ENCODE measurements at regions not wholly inside any gene's neighbourhood (a gene's known extent, or its start where the extent isn't known, plus 50 kb on each side); places are given as distances from the start of the nearest gene placed in this dataset.

DNA sequence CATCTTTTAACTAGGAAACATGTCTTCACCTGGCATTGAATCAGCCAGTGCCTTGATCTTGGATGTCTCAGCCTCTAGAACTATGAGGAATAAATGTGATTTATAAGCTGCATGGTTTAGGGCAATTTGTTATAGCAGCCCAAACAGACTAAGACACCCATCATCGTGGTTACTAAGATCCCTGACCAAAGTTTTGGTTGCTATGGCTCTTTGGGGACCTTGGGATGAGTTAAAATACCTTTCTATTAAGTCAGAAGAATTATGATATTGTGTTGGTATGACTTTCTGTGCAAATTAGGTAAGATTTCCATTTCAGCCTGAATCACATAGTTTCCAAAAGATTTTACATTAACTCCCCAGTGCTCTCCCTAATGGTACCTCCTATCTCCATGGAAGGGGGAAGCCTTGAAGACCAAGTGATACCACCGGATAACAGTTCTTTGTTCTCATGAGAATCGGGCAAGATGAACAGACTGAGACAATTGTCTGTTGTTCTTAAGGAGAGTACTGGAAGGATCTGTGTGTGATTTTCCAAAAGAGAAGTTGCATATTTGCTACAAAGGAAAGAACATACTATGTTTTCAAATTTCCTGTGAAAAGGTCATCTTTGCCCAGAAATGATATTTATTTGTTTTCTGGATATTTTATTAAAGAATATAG, 60.4 kb upstream of the UBASH3B start:
- Histone ChIP-seq H3K27me3 (replicated peaks; ENCODE audit: control insufficient read depth, insufficient read depth, low read length) (no peaks in the 10 kb centered on the region), H3K4me3 (ENCODE audit: low read depth, low read length) (no peak overlapping the region), H3K4me1 (no peaks in the 10 kb centered on the region), H3K9me3 (no peaks in the 10 kb centered on the region), H3K36me3 (ENCODE audit: control insufficient read depth, insufficient read depth, low read length) (no peaks in the 10 kb centered on the region)
- Mint-ChIP-seq H3K9me3 (ENCODE audit: unreplicated experiment) (no peaks in the 10 kb centered on the region), H3K27me3 (ENCODE audit: insufficient read depth, unreplicated experiment) (peaks cover 23% of the 10 kb centered on the region), H3K4me3 (ENCODE audit: unreplicated experiment) (no peak overlapping the region), H3K27ac (ENCODE audit: unreplicated experiment) (no peak overlapping the region), H3K36me3 (ENCODE audit: insufficient read depth, unreplicated experiment) (peaks cover 6% of the 10 kb centered on the region), H3K4me1 (ENCODE audit: low read depth, unreplicated experiment) (no peaks in the 10 kb centered on the region)
- no peak for TF ChIP-seq CTCF (IDR thresholded peaks at IDR 0.05; ENCODE audit: insufficient read depth in 1 of 2, low read depth in 1 of 2, low read length in 1 of 2, severe bottlenecking in 1 of 2, unreplicated experiment in 1 of 2)
- DNase-seq: no peak
- POLR2A ChIA-PET: no interaction called here
- no TSS peak for BruUV-seq (replicated peaks)
- CTCF ChIA-PET: no interaction called here
- intact Hi-C loops (cut with micrococcal nuclease; ENCODE audit: unreplicated experiment): no loop called here

GRCh38 chr11:122593473-122594420, 61.8 kb upstream of the UBASH3B start:
- Histone ChIP-seq H3K4me1 (no peaks in the 10 kb centered on the region), H3K4me3 (ENCODE audit: low read depth, low read length) (no peak overlapping the region), H3K36me3 (ENCODE audit: control insufficient read depth, insufficient read depth, low read length) (no peaks in the 10 kb centered on the region), H3K27me3 (replicated peaks; ENCODE audit: control insufficient read depth, insufficient read depth, low read length) (no peaks in the 10 kb centered on the region), H3K9me3 (no peaks in the 10 kb centered on the region)
- DNase-seq: no peak
- intact Hi-C loops (cut with micrococcal nuclease; ENCODE audit: unreplicated experiment): no loop called here
- H3K27me3 Mint-ChIP-seq (ENCODE audit: insufficient read depth, unreplicated experiment): peaks cover 29% of the 10 kb centered on the region
- BruUV-seq (replicated peaks): no TSS peak
- ChIA-PET POLR2A (no interaction called here), CTCF (interaction anchor here (1.4 kb wide), 1 partner anchor 188 kb away, joined by 3 read pairs; no protein-coding TSS in a partner anchor)
- TF ChIP-seq CTCF (IDR thresholded peaks at IDR 0.05; ENCODE audit: insufficient read depth in 1 of 2, low read depth in 1 of 2, low read length in 1 of 2, severe bottlenecking in 1 of 2, unreplicated experiment in 1 of 2): no peak
- no peaks in the 10 kb centered on the region for H3K9me3 Mint-ChIP-seq (ENCODE audit: unreplicated experiment)
- no peak overlapping the region for H3K27ac Mint-ChIP-seq (ENCODE audit: unreplicated experiment)
- H3K4me3 Mint-ChIP-seq (ENCODE audit: unreplicated experiment): no peak overlapping the region
- no peaks in the 10 kb centered on the region for H3K36me3 Mint-ChIP-seq (ENCODE audit: insufficient read depth, unreplicated experiment)
- H3K4me1 Mint-ChIP-seq (ENCODE audit: low read depth, unreplicated experiment): no peaks in the 10 kb centered on the region

DNA sequence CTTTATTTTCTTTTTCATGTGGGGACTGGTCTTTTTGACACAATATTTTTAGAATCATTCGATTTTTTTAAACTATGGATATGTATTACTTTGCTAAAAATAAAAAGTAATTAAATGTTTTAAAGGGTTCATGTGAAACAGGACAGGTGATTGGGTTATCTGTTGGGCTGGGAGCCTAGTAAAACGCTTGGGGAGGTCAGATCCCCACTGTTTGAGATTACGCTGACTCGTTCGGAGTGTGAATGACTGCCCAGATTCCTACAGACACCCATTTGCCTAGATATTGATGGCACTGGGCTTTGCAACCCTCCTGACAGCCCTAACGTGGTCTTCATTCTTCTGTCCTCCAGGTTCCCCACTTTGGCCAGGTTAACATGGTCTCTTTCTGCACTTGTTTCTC, 62.9 kb upstream of the UBASH3B start:
- TF ChIP-seq CTCF (IDR thresholded peaks at IDR 0.05; ENCODE audit: insufficient read depth in 1 of 2, low read depth in 1 of 2, low read length in 1 of 2, severe bottlenecking in 1 of 2, unreplicated experiment in 1 of 2): no peak
- Mint-ChIP-seq H3K27me3 (ENCODE audit: insufficient read depth, unreplicated experiment) (peaks cover 26% of the 10 kb centered on the region), H3K9me3 (ENCODE audit: unreplicated experiment) (no peaks in the 10 kb centered on the region), H3K36me3 (ENCODE audit: insufficient read depth, unreplicated experiment) (no peaks in the 10 kb centered on the region), H3K4me3 (ENCODE audit: unreplicated experiment) (no peak overlapping the region), H3K4me1 (ENCODE audit: low read depth, unreplicated experiment) (no peaks in the 10 kb centered on the region), H3K27ac (ENCODE audit: unreplicated experiment) (no peak overlapping the region)
- no peaks in the 10 kb centered on the region for H3K27me3 ChIP-seq (replicated peaks; ENCODE audit: control insufficient read depth, insufficient read depth, low read length)
- H3K36me3 ChIP-seq (ENCODE audit: control insufficient read depth, insufficient read depth, low read length): no peaks in the 10 kb centered on the region
- no peak for DNase-seq
- H3K4me1 ChIP-seq: no peaks in the 10 kb centered on the region
- intact Hi-C loops (cut with micrococcal nuclease; ENCODE audit: unreplicated experiment): no loop called here
- ChIA-PET POLR2A (no interaction called here), CTCF (interaction anchor here (1.4 kb wide), 1 partner anchor 189 kb away, joined by 3 read pairs; no protein-coding TSS in a partner anchor)
- no peaks in the 10 kb centered on the region; the same call in 1 of the 2 replicates for H3K9me3 ChIP-seq
- no TSS peak for BruUV-seq (replicated peaks)
- no peak overlapping the region for H3K4me3 ChIP-seq (ENCODE audit: low read depth, low read length)

All from Caco-2 (cell line).